Islet of Langerhans (tissue), 1 donor: ENCODE measurements at regions not wholly inside any gene's neighbourhood (a gene's known extent, or its start where the extent isn't known, plus 50 kb on each side); places are given as distances from the start of the nearest gene placed in this dataset.

Experiments used
- FAIRE-seq: peaks from one replicate; lab custom pipeline; 2011; peaks lifted over from hg19 to GRCh38; lab: Jason Lieb, UNC

DNA sequence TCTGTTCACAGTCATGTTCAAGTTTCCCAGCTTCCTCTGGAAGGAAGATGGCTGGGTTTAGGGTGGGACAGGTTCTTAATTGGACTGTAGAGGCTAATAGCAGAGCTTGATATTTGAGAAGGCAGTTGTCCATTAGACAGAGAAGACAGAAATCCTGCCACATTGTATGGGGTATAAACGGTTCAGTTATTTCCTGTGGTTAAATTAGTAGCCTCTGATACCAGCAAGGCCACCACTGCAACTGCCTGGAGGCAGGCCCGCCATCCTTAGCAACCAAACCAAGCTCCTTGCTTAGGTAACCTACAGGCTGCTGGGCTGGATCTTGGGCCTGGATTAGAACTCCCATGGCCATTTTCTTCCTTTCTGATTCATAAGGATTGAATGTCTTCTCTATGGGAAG lies 1367.0 kb downstream of the PCDH7 start:
- no peak for FAIRE-seq

DNA sequence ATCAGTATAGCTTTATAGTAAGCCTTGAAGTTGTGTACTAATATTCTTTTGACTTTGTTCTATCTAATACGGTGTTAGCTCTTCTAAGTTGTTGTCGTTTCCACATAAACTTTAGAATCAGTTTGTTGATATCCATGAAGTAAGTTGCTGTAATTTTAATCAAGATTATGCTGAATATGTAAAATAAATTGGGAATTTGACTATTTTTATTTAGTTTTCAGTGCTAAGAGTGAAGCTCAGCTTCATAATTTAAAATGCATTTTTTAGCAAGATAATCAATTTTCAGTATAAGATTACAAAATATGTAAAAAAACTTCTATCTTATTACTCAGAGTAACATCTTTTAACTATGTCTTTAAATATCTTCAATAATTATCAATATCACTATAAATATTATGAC lies 1374.8 kb downstream of the PCDH7 start:
- no peak for FAIRE-seq

DNA sequence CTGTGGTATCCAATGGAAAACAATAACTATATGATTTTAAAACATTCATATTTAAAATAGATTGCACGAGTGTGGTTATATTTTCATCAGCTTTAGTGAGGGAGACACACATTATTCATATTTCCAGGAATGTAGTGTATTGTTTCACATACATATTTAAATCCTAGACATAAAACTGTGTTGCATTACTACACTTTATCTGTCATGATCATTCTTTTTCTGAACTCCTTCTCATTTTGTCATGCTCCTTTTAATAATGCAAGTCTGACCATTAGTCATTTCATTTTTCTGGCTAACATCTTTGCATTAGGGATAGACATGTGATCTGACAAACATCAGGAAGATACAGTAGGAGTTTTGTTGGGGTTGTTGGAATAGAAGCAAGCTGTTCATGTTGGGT lies 1382.7 kb downstream of the PCDH7 start:
- FAIRE-seq, result no peak

DNA sequence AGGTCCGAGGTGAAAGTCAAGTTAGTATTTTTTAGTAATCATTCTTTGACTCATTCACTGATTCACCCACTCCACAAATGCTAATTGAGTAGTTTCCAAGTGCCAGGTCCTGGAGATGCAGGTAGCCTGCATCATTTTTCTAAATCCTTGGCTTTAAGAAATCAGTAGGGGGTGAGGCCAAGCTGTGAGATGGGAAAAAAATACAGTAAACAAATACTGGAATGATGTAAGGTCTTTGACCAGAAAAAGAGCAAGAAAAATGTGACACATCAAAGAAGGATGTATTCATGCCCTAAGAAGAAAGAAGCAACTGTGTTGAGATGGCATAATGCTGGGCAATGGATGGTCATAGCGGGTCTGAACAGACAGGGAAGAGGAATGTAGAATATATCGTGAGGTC lies 1386.6 kb downstream of the PCDH7 start:
- FAIRE-seq, result no peak

DNA sequence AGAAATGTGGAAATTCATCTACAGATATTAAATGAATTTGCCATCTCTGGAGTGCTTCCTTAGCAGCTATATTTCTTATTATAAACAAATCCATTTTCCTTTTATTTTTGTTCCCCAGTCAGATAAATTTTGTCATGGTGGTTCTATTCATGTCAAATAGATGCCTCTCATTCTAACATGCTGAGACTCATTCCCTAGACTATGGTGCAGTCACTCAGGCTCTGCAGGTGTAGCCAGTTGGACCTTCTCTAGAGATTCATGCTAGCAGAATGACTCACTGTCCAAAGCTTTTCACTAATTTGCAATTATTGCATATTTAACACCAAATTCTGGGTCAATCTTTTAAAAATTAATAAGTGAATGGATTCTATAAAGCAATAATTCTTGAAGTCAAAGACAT lies 1392.7 kb downstream of the PCDH7 start:
- no peak for FAIRE-seq

DNA sequence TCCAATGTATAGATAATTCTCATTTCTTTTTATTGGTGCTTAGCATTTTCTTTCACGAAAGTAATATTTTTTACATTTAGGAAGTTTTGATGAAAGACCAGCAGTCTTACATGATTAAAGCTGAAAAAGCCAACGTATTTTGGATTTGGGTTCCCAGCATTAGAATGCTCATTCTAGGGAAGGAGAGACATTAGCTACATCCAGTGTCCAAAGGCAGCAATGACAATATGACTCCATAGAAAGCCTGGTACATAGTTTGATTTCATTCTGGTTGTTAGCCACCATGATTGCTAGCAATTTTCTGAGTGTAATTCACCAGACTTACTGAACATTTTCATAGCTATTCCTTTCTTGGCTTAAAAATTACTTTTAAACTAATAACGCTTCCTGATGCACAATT lies 1397.5 kb downstream of the PCDH7 start:
- FAIRE-seq, result no peak

DNA sequence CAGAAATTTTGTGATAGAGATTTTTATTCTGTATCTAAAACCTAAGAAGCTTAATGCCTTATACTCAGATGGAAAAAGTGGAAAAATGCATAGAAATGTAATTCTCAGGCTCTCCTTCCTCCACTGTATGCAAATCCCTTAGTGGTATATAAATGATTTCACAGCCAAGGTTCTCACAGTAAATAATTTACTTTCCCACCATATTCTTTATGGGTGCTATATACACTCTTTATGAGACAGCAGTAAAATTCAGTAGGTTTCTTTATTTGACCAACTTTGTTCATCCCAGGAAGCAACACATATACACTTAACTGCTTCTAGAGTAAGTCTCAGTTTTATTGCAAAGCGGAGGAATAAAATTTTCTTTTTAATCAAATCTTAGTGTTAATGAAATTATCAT lies 1399.7 kb downstream of the PCDH7 start:
- no peak for FAIRE-seq

DNA sequence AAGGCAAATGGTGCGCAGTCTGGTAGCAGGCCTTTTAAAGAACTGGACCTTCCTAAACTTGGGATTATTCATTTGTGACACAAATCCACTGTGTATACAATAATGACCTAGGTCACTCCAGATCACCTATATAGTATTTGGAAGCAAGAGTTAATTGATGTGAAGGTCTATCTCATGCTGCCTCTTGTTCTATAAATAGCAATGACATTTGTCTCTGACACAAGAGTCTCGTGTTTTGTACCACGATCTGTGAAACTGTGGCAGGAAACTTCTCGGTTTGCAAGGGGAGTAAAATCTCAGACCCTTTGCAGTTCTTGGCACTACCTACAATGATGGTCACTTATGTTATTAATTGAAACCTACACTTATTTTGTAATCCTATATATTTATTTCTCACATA lies 1408.4 kb downstream of the PCDH7 start:
- no peak for FAIRE-seq

DNA sequence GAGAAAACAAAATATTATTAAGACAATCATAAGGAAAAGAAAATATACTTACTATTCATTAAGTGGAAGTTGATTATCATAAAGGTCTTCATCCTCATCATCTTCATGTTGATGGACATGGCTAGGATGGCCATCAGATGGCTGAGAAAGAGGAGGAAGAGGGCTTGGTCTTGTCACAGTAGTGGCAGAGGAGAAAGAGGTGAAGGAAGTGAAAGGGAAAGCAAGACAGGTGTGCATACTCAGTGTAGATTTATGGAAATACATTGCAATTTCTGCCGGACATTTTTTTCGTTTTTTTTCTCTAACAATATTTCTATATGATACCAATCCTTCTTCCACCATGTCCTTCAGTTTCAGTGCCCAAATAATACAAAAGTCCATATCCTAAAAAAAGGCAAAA lies 1409.8 kb downstream of the PCDH7 start:
- FAIRE-seq, result no peak

DNA sequence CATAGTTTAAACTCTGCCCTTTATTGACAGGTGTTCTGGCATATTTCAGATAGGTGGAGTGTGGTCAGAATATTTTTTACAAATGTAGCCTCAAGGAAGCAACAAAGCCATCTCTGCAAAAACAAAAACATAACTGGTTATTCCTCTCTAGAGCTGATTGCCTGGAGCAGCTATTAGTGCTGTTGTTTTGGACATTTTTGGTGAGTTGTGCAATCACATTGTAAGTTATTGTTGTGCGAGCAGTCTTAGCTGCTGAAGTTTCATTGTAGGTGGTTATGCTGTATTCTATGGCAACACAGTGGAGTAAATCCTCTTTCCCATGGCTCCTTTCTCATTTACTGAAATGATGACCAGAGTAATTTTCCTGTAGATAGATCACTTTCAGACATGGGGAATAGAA lies 1413.0 kb downstream of the PCDH7 start:
- FAIRE-seq, result no peak

DNA sequence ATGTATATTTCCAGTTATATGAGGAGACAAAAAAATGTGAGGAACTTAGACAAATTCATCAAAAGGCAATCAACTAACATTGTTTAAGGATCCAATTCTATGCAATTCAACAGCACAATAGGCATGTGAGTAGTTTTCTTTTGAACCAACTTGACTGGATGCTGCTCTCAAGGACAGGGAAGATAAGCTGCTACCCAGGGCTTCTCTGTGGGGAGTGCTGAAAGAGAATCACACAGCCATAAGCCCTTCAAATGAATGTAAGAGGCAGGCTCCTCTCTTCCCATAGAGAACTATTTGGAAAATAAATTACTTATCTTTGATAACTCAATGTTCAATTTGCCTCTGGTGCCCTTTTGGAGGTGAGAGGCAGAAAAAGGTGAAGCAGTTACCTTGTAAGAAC lies 1413.6 kb downstream of the PCDH7 start:
- FAIRE-seq, result no peak

DNA sequence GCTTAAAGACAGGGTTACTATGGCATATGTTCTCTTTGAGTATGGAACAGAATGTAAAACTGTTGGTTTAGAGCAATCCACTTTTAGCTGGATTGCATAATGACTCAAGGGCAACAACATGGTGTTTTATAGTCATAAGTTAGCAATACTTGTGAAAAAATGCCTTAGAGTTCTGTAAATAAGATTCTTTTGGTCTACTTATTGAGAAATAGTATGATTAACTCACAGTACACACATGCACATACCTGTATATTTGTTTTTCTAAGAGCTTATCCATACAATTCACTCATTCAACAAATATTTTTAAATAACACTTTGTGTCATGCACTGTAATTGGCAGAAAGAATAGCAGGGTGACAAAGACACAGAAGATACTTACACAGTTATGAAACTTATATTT lies 1415.5 kb downstream of the PCDH7 start:
- FAIRE-seq, result no peak

DNA sequence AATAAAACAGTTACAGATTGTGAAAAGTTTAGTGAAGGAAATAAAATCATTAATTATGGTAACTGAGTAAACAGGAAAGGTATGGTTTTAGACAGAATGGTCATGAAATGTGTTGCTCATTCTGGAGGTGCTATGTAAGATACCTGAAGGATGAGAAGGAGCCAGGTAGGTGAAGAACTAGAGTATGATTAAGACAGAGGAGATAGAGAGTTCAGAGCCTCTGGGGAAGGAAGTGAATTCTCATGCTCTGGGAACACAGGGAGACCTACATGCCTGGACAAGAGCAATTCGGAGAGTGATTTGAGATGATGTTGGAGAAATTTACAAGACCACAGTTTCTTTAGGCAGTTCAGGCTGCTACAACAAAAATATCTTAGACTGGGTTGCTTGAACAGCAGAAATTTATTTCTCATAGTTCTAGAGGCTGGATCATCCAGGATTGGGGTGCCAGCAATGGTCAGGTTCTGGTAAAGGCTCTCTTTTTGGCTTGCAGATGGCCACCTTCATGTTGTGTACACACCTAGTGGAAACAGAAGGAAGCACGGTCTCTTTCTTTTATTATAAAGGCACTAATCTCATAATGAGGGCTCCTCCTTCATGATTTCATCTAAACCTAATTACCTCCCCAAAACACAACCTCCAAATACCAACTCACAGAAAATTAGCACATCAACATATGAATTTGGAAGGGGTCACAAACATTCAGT lies 1416.1 kb downstream of the PCDH7 start:
- FAIRE-seq, result no peak

DNA sequence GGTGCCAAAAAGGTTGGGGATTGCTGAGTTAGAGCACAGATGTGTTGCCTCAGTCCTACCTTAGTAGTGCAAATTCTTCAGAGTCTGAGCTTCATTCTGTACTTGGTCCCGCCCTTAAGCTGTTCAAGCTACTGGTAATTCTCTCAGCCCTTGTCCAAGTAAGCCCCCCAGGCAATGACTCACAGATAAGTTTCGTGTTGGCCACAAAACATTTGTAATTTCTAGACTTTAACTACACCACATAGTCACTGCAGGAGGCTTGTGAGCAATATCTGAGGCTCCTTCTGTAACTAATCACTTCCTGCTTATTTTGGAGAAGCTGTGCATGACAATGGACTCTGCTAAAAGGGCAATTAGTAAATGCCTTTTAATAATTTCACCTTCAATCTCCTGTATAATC lies 1420.5 kb downstream of the PCDH7 start:
- FAIRE-seq, result no peak

DNA sequence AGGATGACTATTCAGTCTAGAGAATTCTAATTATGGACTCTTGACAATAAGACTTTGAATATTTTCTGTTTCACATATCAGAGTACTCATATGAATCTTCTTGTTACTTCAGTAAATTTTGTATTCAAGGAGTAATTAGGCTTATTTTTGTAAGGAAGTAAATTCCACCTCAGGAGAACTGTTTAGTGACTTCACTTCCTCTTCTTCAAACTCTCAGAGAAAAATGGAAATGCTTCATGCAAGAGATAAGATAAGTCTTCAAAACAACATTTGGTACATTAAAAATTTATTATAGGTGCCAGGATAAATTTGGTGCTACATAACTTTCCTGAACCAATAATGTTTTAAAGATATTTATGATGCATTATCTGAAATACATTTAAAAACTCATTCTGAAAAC lies 1421.9 kb downstream of the PCDH7 start:
- no peak for FAIRE-seq

DNA sequence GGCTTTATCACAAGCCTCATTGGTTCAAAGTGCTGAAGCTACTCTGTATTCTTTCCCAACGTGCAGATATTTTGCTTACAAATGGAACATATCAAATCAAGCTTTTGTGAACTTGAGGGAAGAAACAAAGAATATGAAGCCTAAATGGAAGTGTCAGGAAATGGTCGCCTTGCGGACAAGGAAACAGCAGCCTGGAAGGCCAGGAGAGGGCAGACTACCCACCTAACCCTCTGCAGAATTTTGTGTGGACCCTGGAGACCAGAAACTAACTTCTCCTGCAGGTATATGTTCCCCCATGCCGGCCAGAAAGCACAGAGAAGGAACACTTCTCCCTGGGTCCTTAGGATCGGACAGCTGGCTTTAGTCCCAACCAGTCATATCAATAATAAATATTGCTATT lies 1425.8 kb downstream of the PCDH7 start:
- FAIRE-seq, result no peak

DNA sequence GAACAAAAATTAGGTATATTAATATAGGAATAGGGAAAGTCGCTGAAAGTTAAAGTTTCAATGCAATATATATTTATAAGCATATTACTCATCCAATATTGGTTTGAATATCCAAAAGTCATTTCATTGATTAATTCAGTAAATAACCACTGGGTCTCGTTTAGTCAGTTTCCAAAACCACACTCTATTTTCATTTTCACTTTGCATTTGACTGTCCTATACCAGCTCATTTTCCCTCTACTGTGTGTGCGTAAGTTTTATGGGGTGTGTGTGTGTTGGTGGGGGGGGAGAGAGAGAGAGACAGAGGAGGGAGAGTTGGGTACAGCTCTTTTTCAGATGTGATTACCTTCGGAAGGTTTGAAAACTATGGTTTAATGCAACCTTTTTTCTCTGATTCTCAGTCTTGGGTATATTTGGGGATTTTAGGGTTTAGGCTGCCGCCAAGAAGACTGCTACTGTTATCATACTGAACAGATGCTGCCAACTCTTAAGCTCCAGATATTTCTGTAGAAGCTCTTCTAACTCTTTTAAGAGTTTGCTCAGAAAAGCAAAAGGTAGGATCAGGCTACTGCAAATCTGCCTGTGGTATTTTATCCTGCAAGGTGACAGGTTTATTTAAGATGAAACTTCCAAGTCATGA lies 1427.4 kb downstream of the PCDH7 start:
- no peak for FAIRE-seq

DNA sequence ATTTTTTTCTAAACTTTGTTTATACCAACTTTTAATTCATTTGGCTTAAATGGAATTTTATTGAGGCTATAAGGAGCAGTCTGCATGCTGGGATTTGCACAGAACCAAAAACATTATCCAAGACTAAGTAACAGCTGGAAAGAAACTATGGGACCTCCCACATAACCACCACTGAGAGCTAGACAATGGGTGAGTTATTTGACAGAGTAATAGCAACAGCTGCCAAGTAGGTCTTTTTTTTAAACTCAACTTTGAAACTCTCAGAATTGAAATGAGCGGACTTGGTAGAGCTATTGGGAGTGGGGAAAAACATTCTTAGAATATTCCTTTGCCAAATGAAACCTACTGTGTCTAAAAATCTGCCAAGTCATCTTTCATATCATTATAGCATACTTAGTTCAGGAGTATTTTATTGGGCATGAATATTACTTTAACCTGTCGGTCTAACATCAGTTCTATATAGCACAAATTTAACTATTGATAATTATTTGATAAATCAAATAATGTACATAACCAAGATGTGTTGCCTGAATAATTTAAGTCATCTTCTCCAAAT lies 1428.0 kb downstream of the PCDH7 start:
- FAIRE-seq, result no peak

DNA sequence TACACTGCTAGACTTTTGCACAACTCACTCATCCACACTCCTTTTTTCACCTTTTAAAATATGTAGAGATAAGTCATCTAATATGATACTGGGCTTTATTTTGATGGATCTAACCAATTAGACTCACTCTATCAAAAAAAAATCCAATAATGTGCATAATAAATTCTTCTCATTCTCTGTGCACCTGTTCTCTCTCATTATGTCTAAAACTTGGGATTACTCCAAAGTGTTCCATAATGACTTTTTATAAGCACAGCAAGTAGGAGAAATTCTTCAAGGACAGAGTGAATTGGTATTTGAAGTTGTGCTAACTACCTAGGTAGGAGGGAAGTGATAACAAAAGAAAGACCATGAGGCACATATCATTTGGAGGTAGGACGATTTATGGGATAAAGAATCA lies 1438.8 kb downstream of the PCDH7 start:
- no peak for FAIRE-seq

DNA sequence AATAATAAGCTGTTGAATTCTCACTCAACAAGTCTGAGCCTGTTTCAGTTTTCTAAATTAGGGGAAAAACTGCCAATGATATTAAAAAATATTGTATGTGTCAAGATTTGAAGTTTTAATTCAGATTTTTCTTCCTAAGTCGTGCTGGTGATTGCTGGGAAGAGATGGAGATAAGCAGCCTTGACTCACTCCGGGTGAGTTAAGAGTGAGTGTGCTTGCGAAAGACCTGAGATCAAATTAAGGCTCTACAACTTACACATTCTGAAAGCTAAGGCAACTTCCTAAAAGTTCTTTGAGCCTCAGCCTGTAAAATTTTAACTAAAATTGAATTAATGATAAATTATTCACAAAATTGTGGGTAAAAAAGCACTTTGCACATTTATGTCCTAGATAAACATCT lies 1441.2 kb downstream of the PCDH7 start:
- no peak for FAIRE-seq

DNA sequence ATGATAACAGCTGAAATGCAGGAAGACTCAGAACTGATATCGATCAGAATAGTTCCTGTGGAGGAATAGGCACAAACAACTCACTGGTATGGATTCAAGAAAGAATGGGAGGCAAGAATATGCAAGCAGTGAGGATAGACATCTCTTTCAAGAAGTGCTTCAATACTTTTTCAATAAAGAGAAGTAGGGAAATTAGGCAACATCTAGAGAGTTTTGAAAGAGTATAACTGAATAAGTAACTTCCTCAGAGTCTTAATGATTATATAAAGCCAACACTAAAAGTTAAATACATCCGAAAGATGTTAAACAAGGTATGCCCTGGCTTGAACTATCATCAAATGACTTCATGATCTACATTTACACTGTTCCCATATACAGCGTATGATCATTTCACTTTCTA lies 1443.0 kb downstream of the PCDH7 start:
- FAIRE-seq, result no peak

DNA sequence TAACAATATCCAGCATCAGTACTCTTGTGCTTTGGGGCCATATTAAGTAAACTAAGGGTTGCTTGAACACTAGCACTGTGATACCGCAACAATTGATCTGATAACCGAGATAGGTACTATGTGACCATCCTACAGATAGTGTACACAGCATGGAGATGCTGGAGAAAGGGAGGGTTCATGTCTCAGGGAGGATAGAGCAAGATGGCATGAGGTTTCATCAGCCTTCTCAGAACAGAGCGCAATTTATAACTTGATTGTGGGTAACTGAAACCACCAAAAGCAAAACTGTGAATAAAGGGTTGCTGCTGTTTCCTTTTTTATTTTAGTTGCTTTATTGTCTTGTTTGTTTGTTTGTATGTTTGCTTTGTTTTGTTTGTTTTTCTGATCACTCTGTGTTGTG lies 1449.7 kb downstream of the PCDH7 start:
- no peak for FAIRE-seq

DNA sequence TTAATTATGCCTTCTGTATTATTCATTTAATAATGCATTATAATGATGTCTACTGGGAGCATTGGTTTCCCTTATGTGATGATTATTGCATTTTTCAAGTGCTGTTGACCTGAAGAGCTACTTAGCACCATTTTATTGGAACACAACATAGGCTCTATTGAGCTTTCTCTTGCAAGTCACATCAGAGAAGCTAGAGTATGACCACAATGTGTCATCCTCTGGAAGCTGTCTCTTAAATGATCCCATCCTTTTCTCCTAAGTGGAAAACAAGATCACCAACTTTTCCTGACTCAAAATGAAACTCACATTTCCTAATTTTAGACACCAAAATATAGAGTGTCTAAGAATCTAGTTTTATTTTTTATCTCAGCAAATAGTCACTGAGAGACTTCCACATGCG lies 1451.9 kb downstream of the PCDH7 start:
- no peak for FAIRE-seq

DNA sequence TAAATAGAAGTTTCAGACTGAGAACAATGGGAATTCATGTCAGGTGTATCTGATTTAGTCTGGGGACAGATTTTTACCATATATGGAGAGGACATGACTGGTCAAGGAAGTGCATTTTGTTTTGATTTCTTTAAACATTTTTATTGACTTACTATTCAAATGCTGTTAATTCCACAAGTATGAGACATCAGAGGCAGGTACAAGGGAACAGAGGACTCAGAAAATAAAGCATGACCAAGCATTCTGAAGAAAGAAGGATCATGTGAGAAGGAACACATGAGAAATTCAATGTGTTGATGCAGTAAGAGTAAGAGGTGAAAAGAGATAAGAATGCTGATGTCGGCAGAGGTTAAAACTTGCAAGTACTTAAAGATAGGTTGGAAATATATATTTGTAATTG lies 1452.6 kb downstream of the PCDH7 start:
- no peak for FAIRE-seq
